ENCODE measurements at regions not wholly inside any gene's neighbourhood (a gene's known extent, or its start where the extent isn't known, plus 50 kb on each side); places are given as distances from the start of the nearest gene placed in this dataset.

- H3K27me3 Mint-ChIP-seq, result no peaks in the 10 kb centered on the region
- CTCF ChIA-PET, result no interaction called here
- H3K9me3 Mint-ChIP-seq, result peaks cover 6% of the 10 kb centered on the region
- POLR2A ChIA-PET, result no interaction called here
- DNase-seq, result no peak
- H3K36me3 Mint-ChIP-seq (ENCODE audit: low read depth), result no peaks in the 10 kb centered on the region
- no peak overlapping the region for H3K27ac ChIP-seq (ENCODE audit: low read depth in 1 of 2, low read length in 2 of 2)
- H3K9me3 ChIP-seq (ENCODE audit: control insufficient read depth in 1 of 2, insufficient read depth in 1 of 2, low read length in 2 of 2), result peaks cover 0 to 8% of the 10 kb centered on the region in 2 experiments
- no peaks in the 10 kb centered on the region for H3K27me3 ChIP-seq (ENCODE audit: control insufficient read depth in 1 of 2, insufficient read depth in 2 of 2, low read length in 2 of 2)
- H3K4me1 ChIP-seq (ENCODE audit: insufficient read depth, low read length), result no peaks in the 10 kb centered on the region
- H3K4me1 Mint-ChIP-seq (ENCODE audit: low read depth), result no peaks in the 10 kb centered on the region
- no peak for TF ChIP-seq CTCF (IDR thresholded peaks at IDR 0.05)
- no peak overlapping the region for H3K27ac Mint-ChIP-seq
- H3K36me3 ChIP-seq (ENCODE audit: insufficient read depth, low read length), result no peaks in the 10 kb centered on the region
- intact Hi-C loops (cut with DNase I, micrococcal nuclease), result no loop called here
- ATAC-seq (ENCODE audit: poor library complexity), result no peak
- H3K4me3 ChIP-seq (ENCODE audit: low read length), result no peak overlapping the region
- no peak overlapping the region for H3K4me3 Mint-ChIP-seq
These were observed 1262.1 kb downstream of the NCAM2 start for GRCh38 chr21:22260274-22260673.

- Histone ChIP-seq H3K27ac (ENCODE audit: low read depth in 1 of 2, low read length in 2 of 2) (no peak overlapping the region), H3K9me3 (ENCODE audit: control insufficient read depth in 1 of 2, insufficient read depth in 1 of 2, low read length in 2 of 2) (peaks cover 0 to 8% of the 10 kb centered on the region in 2 experiments), H3K4me3 (ENCODE audit: low read length) (no peak overlapping the region), H3K4me1 (ENCODE audit: insufficient read depth, low read length) (no peaks in the 10 kb centered on the region), H3K27me3 (ENCODE audit: control insufficient read depth in 1 of 2, insufficient read depth in 2 of 2, low read length in 2 of 2) (no peaks in the 10 kb centered on the region), H3K36me3 (ENCODE audit: insufficient read depth, low read length) (no peaks in the 10 kb centered on the region)
- Mint-ChIP-seq H3K4me3 (no peak overlapping the region), H3K4me1 (ENCODE audit: low read depth) (no peaks in the 10 kb centered on the region), H3K9me3 (peaks cover 6% of the 10 kb centered on the region), H3K27me3 (no peaks in the 10 kb centered on the region), H3K27ac (no peak overlapping the region), H3K36me3 (ENCODE audit: low read depth) (no peaks in the 10 kb centered on the region)
- POLR2A ChIA-PET, result no interaction called here
- intact Hi-C loops (cut with DNase I, micrococcal nuclease), result no loop called here
- CTCF ChIA-PET, result no interaction called here
- DNase-seq, result no peak
- no peak for ATAC-seq (ENCODE audit: poor library complexity)
- no peak for TF ChIP-seq CTCF (IDR thresholded peaks at IDR 0.05)
These were observed 1265.7 kb downstream of the NCAM2 start for GRCh38 chr21:22263890-22264289.

GRCh38 chr21:22277341-22277740 lies 1279.1 kb downstream of the NCAM2 start:
- Histone ChIP-seq H3K4me1 (ENCODE audit: insufficient read depth, low read length) (no peaks in the 10 kb centered on the region), H3K27me3 (ENCODE audit: control insufficient read depth in 1 of 2, insufficient read depth in 2 of 2, low read length in 2 of 2) (no peaks in the 10 kb centered on the region), H3K27ac (ENCODE audit: low read depth in 1 of 2, low read length in 2 of 2) (no peak overlapping the region), H3K4me3 (ENCODE audit: low read length) (no peak overlapping the region), H3K36me3 (ENCODE audit: insufficient read depth, low read length) (no peaks in the 10 kb centered on the region), H3K9me3 (ENCODE audit: control insufficient read depth in 1 of 2, insufficient read depth in 1 of 2, low read length in 2 of 2) (no peaks in the 10 kb centered on the region)
- TF ChIP-seq CTCF (IDR thresholded peaks at IDR 0.05), result no peak
- H3K27ac Mint-ChIP-seq, result no peak overlapping the region
- ATAC-seq (ENCODE audit: poor library complexity), result no peak
- H3K27me3 Mint-ChIP-seq, result no peaks in the 10 kb centered on the region
- no peaks in the 10 kb centered on the region for H3K4me1 Mint-ChIP-seq (ENCODE audit: low read depth)
- ChIA-PET CTCF (interaction anchor here (0.6 kb wide), 1 partner anchor 56 kb away, joined by 3 read pairs; no protein-coding TSS in a partner anchor), POLR2A (no interaction called here)
- intact Hi-C loops (cut with DNase I, micrococcal nuclease), result no loop called here
- no peaks in the 10 kb centered on the region for H3K9me3 Mint-ChIP-seq
- H3K4me3 Mint-ChIP-seq, result no peak overlapping the region
- H3K36me3 Mint-ChIP-seq (ENCODE audit: low read depth), result no peaks in the 10 kb centered on the region
- no peak for DNase-seq

Data from CD4-positive, alpha-beta T cell (primary cell).